ENCODE measurements at regions not wholly inside any gene's neighbourhood (a gene's known extent, or its start where the extent isn't known, plus 50 kb on each side); places are given as distances from the start of the nearest gene placed in this dataset.

- TF ChIP-seq CTCF (IDR thresholded peaks at IDR 0.05) (no peak), POLR2A (IDR thresholded peaks at IDR 0.05) (no peak), POLR2AphosphoS5 (IDR thresholded peaks at IDR 0.05) (no peak)
Measured at GRCh38 chr12:127528551-127528950, 738.4 kb upstream of the TMEM132C start.

Data from prostate gland (tissue), 2 donors.